COLO668 (cell line): ENCODE measurements at regions not wholly inside any gene's neighbourhood (a gene's known extent, or its start where the extent isn't known, plus 50 kb on each side); places are given as distances from the start of the nearest gene placed in this dataset.

Experiments
- DNase-seq: peaks from one replicate; lab custom pipeline; 2025; ENCODE audit not compliant: unreplicated experiment; lab: John Stamatoyannopoulos, UW

DNA sequence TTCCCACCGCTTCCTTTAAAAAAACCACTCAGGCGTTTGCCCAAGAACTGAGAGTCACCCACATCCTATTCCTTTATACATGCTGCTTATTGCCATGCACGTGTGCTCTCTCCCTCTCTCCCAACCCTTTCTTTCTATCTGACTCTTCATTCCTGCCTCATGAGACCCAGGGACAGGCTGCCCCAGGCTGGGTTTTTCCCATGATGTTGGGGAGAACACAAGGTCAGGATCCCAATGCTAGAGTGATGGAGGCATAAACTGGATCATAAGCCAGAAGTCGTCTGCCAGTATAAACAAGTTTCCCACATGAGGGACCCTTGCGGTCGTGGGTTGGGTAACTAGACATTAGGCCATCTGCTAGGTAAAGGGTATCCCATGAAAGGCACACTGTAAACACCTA, 64.9 kb downstream of the CD2 start:
- DNase-seq = no peak

DNA sequence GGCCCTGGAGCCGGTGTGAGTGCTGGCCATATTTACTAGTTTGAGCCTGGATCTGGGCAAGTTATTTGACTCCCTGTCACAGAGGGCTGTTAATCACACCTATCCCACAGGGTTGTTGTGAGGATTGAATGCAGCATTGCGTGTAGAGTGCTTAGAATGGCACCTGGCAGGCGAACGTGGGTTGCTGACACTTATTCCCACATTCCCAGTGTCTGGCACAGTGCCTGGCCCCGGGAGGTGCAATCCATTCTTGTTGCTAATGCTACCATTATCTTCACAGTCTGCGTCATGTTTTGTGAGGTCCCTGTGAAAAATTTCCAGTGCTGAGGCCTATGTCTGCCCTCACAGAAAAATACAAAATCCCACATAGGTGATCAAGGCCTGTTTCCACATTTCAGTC, 66.1 kb downstream of the CD2 start:
- peak; percentile 72 for DNase-seq

DNA sequence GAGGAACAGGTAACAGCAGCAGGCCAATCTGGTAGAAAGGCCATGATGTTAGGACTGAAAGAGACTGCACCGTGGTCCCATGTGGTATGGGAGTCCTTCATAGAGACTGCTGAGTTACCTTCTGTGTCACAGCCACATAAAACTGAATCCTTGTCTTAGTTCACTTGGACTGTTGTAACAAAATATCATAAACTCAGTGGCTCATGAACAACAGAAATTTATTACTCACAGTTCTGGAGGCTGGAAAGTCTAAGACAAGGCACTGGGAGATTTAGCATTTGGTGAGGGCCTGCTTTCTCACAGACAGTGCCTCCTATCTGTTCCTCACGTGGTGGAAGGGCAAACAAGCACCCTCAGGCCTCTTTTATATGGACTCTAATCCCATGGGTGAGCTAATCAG, 67.5 kb downstream of the CD2 start:
- no peak for DNase-seq

DNA sequence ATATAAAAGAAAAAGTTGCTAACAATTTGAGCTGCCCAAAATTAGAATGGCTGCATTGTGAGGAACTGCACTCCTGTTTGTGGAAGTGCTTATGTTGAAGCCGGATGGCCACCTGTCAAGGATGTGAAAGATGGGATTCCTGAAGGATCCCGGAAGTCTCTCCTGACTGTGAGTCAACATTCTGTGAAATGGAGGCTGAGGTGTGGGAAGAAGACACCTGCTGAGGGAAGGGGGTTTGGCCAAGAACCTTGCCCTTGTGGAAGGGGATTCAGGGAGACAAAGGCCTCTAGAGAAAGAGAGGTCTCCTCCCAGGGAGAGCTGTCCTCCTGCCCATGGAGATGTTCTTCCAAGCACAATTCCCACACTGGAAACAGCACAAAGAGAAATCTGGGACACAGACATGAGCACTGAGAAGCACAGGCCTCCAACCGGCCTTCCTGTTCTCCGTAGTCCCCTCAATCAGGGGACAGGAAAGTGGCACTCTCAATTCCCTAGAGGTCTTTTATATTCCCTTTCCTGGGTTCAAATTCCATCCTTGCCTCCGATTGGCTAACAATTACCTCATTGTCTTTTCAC, 70.5 kb downstream of the CD2 start:
- DNase-seq = peak; percentile 48

DNA sequence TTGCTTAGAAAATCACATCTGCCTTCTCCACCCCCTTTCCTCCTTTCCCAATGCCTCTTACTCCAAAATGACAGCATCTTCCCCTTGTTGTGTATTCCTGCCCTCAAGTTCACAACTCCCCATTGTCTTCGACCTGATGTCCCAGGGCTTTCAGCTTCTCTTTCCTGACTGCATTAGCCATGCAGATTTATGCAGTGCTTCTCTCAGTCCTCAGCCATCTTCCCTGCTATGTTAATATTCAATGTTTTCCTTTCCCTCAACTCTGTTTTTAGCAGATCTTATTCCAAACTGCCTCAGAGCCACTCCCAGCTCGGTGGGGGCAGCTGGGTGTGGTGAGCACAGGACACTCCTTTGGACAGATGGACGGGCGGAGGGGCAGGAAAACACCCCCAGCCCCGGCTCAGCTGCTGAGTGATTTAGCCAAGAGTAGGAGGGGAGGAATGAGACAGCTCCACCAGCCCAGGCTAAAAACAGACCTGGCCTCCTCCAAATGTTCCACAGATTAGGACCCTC, 71.0 kb downstream of the CD2 start:
- peak; percentile 44 for DNase-seq

DNA sequence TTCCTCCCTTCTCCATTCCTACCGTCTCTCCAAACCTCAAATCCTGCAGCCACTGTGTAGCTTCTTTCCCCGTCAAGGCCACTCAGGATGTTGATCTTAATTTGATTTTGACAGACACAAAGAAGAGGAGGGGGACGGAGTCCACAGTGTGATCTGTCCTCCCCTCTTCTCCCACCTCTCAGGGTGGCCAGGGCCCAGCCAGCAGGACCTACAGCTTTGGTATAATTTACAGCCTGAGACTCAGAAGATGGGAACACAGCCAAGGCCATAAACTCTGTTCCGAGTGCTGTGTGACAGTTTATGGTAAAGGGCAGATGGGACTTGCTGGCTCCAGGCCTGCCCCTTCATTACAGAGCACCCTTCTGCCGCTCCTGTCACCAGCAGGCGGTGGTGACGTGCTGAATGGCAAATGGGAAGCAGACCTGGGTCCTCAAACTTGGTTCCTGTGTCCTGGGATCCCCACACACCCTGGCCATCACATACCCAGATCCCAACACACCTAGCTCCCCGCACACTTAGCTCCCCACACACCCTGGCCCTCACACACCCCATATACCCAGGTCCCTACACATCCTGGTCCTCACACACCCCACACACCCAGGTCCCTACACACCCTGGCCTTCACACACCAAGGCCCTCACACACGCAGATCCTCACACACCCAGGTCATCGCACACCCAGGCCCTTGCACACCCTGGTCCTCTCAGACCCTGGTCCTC, 71.6 kb downstream of the CD2 start:
- peak; percentile 80 for DNase-seq

DNA sequence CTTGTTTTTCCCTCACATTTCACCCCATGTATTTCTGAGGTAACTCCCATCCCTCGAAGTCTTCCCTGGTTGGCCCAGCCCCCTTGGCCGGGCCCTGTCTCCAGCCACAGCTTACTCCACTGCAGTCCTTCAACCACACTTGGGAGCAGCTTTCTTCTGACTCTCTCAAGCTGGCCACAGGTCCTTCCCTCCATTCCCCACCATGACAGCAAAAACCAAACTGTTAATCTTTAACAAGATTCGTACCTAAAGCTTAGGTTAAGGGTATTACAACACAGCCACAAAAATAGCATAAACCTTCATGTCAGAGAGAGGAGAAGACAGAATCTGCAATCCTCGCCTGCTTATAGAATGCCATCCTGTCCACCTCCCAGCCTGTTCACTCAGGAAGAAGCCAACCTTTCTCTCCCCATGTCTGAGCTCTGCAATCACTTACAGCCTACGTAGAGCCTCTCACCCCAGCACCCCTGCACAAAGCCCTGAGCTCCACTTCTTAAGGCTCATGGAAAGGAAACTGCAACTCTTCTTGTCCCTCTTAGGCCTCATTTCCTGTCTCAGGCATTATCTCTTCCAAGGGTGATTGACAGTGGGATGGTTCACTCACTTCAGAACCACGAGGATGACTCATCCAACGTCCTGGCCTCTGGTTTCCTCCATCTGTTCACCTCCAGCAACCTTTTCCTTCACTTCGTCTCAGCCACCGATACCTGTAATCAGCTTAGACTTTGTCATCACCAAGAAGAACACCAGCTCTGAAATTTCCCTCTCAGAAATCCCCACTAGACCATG, 72.8 kb downstream of the CD2 start:
- peak; percentile 31 for DNase-seq

DNA sequence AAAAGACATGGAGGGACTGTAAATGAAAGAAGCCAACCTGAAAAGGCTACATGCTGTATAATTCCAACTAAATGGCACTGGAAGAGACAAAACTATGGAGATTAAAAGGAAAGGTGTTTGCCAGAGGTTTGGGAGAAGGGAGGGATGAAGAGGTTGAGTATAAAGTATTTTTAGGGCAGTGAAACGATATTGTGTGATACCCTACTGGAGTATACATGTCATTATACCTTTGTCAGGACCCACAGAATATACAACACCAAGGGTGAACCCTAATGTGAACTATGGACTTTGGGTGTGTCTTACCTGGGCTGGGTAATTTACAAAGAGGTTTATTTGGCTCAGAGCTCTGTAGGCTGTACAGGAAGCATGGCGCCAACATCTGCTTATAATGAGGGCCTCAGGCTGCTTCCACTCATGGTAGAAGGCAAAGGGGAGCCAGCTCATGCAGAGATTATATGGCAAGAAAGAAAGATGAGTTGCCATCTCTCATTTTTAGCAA, 73.4 kb downstream of the CD2 start:
- no peak for DNase-seq

DNA sequence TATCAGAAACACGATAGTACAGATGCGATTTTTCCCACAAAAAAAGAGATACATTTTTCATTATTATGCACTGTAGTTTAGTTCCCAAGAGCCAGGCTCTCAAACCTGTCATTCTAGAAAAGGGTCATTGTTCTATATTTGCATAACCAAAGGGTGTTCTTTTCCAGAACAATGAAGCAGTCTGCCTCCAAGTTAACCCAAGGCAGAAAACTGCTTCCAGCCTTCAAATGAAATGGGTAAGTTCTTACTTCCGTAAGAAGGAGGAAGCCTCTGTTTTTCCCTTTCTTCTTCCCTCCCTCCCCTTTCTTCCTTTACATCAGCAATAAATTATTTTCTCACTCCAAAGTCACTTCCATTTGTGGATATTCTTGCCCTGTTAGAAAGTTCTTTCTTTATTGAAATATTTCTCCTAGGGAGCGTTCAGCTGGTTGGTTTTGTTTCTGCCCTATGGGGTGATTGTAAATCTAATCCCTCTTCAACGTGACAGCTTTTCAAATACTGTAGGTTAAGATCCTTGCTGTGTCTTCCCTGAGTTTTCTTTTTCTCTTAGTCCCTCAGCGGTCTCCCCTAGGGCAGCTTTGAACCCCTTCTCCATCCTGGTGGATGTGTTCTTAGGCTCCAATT, 77.3 kb upstream of the PTGFRN start:
- DNase-seq = no peak

DNA sequence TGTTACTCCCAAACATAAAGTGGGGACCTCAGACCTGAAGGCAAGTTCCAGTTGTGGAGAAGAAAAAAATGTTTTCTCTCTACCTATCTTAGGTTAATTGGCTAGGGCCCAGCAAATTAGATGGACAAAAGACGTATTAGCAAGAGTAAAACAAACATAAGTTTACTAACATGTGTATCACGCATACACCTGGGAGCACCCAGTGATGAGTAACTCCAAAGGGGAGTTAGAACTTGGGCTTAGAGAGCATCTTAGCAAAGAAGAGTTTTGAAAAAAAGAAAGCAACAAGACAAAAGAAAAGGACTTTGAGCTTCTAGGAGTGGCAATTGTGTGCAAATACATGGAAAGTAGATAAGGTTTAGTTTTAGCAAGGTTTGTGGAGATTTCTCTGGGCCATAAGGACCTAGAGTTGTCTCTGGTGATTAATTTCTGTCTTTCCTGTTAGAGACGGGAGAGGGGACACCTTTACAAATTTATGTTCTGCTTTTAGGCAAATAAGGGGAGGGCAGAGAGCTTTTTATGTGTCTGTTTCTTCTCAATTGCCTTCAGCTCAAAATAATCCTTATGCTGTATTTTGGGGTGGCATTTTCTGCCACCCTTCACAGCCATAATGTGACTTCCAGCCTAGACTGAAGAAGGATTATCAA, 76.7 kb upstream of the PTGFRN start:
- no peak for DNase-seq

DNA sequence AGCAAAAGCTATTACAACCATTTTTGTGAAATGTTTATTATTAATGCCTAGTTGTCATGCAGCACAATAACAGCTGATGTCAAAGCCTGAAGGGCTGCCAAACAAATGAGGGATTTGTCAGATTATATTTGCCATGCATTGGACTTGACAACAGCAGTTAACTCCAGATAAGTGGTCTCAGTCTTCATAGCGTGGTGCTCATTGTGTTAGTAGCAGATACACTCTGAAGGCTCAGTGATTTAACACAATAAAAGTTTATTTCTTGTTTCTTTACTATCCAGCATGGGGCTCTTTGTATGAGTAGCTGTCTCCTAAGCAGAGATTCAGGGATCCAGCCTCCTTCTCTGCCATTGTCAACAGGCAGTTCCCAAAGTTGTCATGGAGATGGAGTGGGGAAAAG, 76.0 kb upstream of the PTGFRN start:
- DNase-seq = no peak

DNA sequence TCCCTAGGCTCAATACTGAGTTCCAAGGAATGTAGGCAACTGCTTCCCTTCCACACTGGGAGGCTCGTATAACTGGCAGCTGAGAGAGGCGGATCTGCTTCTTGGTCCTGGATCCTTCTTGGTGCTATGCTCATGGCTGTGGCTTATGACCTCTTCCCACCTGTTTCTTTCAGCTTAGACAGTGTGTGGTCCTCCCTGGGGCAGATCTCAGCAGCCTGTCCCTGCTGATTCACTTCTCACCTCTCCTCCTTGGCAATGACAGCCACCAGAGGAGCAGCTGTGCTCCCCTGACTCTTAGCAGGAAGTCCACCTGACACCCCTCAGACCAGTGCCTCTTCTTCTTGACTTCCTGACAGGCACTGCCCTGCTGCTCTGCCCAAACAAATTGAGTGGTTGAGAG, 75.1 kb upstream of the PTGFRN start:
- no peak for DNase-seq

DNA sequence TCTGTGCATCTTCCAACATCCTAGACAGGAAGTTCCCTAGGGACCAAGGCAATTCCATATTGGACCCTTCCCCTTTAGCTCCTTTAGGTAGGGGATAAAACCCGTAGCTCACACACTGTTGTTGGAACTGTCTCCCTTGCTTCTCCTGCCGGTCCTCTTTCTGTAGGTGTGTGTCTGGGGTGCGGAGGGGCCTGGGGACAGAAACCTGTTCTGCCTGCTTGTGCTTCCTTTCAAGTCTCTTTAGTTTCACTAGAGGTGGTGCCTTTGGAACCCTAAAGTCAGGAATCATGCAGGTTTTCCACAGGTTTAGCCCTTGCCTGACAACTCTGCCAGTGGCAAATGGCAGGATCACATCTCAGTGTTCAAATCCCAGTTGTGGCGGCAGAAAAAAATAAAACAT, 74.6 kb upstream of the PTGFRN start:
- DNase-seq = no peak

DNA sequence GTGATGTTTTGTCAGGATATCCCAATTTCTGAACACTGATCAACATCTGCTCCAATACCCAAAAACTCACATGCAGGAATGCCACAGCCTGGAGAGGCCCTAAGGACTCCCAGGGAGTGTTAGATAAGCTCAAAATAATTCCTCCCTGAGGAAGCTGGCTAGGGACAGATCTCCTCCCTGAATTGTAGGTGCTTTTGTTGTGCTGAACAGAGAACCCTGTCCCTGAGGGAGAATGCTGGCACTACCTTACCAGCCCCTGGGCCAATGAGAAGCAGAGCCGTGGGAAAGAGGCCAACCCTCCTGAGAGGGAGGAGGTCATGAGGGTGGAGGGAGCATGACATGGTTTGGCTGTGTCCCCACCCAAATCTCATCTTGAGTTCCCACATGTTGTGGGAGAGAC, 73.6 kb upstream of the PTGFRN start:
- no peak for DNase-seq

DNA sequence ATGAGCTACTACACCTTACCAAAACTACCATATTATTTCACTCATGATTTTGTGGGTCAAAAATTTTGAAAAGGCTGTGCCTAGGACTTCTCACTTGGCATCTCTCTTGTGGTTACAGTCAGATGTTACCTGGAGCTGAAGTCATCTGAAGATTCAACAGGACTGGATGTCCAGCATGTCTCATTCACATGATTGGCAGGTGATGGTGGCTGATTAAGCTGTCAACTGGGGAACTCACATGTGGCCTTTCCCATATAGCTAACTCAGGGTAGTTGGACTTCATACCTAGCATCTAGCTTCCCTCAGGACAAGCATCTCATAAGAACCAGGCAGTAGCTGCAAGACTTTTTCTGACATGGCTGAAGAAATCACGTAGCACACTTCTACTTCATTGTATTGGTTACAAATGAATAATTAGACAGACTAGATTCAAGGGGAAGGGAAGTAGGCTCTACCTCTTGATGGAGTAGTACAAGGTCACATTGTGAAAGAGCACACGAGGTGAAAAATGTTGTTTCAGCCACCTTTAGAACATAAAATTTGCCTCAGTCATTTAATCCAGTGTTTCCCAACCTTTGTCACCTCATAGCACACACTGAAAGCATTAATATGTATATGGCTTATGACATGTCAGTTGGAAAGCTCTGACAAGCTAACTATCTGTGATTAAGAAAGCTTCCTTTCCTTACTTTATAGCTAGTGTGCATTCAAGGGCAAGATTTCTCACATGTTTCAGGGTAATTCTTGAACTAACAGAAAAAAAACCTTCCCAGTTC, 68.0 kb upstream of the PTGFRN start:
- no peak for DNase-seq

DNA sequence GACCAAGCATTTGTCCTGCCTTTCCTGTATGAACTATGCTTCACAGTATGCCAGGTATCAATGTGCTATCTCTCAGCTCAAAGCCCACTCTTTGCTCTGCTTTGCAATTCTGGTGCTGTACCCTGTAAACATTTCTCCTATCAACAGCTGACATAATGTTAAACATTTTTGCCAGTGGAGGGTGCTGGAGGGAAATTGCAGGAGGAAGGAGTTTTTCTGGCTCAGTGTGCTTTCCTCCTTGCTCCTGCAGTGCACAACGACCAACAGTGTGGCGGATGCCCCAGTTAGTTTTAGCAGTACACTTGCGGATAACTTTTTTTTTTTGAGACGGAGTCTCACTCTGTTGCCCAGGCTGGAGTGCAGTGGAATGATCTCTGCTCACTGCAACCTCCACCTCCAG, 67.1 kb upstream of the PTGFRN start:
- DNase-seq = no peak

DNA sequence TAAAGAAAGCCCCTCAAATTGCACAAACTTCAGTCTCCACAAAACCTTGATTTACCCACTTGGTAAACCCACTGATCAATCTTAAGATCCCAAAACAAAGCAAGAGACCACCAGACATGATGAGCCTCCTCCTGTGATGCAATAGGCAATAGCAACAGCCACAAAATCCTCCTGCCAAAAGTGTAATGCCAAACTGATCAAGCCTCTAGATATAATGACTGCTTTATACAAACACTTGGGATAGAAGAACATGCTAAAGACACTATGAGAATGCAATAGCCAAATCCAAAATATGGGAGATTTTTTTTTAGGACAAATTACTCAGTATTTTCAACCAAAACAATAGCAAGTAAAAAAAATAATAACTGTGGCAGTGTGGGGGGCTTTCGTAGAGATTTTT, 64.9 kb upstream of the PTGFRN start:
- DNase-seq = no peak

DNA sequence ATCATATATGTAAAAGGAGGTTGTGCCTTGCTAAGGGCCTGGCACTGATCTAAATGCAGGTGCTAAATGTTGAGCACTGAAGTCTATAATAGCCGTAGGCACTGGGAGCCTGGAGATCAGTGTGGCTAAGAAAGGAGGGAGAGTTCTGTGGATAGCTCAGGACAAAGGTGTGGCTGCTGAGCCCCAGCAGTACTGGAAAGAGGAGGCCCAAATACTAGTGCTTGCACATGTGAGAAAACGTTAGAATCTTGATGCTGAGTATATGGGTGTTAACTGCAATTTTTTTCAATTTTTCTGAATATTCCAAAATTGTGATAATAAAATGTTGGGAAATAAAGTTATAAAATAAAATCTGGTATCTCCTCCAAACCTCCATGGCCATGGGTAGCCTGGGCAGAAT, 62.5 kb upstream of the PTGFRN start:
- DNase-seq = no peak

DNA sequence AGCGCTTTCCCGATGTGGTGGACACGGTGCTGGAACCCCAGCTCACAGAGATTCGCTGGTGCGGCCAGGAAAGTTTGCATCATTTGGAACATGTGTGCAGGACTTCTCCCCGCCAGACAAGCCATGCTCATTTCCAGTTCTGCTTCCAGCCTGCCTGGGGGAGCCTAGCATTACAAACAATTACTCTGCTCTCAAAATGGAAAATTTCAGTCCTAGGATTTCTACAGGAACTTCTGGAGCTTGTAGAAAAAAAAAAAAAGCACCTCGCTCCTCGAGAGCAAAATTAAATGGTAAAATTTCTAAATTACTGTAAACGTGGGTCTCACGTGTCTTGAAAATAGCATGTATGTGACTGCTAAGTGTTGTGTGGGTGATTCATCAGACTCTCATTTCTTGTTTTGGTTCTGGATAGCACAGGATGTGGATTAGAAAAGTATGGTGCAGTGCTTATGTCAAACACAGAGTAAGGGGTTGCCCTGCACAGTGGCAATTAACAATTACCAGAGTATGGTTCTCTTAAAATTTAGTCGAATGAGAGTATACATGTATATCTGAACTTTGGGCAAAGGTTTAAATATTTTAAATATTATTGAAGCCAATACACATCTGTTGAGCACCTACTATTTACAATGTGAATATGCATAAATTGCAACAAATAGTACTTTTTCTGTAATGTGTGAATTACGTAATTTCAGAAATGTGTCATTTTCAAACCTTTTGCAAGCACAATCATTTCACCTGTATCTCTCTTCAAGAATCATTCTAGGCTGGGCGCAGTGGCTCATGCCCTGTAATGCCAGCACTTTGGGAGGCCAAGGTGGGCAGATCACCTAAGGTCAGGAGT, 61.8 kb upstream of the PTGFRN start:
- no peak for DNase-seq
